ENCODE measurements at regions not wholly inside any gene's neighbourhood (a gene's known extent, or its start where the extent isn't known, plus 50 kb on each side); places are given as distances from the start of the nearest gene placed in this dataset.
"Not testable (repeated sequence)": the region's sequence is repeated elsewhere in the genome, so short reads cannot be mapped to it uniquely, and the experiment has no call there.

DNA sequence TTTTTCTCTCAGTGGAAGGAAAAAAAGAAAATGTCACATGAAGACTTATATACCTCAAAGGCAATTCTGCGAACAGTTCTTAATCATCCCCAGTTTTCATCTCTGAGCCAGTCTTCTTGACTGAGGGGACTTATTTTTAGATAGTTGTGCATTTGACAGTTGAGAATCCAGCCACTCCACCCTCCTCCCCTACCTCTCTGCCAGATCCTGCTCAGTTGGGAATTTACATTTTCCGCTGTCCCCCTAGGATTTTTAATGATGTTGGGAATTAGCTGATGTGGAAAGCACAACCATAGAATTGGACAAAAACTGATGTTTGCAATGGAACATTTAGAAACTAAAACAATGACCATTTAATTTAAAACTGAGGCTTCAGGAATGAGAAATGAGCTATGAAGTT, 194.3 kb upstream of the PIK3R1 start:
- H3K9me3 Mint-ChIP-seq (ENCODE audit: unreplicated experiment): peaks cover 4% of the 10 kb centered on the region
- no peak overlapping the region for H3K27ac Mint-ChIP-seq (ENCODE audit: unreplicated experiment)

DNA sequence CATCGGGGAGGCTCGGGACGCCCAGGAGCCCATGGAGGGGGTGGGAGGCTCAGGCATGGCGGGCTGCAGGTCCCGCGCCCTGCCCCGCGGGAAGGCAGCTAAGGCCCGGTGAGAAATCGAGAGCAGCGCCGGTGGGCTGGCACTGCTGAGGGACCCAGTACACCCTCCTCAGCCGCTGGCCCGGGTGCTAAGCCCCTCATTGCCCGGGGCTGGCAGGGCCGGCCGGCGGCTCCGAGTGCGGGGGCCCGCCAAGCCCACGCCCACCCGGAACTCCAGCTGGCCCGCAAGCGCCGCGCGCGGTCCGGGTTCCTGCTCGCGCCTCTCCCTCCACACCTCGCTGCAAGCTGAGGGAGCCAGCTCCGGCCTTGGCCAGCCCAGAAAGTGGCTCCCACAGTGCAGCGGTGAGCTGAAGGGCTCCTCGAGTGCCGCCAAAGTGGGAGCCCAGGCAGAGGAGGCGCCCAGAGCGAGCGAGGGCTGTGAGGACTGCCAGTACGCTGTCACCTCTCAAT, 195.0 kb upstream of the PIK3R1 start:
- not testable (repeated sequence) for H3K9me3 Mint-ChIP-seq (ENCODE audit: unreplicated experiment); H3K27me3 Mint-ChIP-seq (ENCODE audit: unreplicated experiment); H3K4me1 Mint-ChIP-seq (ENCODE audit: unreplicated experiment); H3K27ac Mint-ChIP-seq (ENCODE audit: unreplicated experiment); H3K36me3 Mint-ChIP-seq (ENCODE audit: unreplicated experiment); DNase-seq (ENCODE audit: extremely low spot score, unreplicated experiment); H3K4me3 Mint-ChIP-seq (ENCODE audit: unreplicated experiment)

More for the DNA sequence above, 194.3 kb upstream of the PIK3R1 start:
- H3K27me3 Mint-ChIP-seq (ENCODE audit: unreplicated experiment): no peaks in the 10 kb centered on the region
- TF ChIP-seq, protein P1, sequence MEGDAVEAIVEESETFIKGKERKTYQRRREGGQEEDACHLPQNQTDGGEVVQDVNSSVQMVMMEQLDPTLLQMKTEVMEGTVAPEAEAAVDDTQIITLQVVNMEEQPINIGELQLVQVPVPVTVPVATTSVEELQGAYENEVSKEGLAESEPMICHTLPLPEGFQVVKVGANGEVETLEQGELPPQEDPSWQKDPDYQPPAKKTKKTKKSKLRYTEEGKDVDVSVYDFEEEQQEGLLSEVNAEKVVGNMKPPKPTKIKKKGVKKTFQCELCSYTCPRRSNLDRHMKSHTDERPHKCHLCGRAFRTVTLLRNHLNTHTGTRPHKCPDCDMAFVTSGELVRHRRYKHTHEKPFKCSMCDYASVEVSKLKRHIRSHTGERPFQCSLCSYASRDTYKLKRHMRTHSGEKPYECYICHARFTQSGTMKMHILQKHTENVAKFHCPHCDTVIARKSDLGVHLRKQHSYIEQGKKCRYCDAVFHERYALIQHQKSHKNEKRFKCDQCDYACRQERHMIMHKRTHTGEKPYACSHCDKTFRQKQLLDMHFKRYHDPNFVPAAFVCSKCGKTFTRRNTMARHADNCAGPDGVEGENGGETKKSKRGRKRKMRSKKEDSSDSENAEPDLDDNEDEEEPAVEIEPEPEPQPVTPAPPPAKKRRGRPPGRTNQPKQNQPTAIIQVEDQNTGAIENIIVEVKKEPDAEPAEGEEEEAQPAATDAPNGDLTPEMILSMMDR (IDR thresholded peaks at IDR 0.05): no peak
- H3K4me3 Mint-ChIP-seq (ENCODE audit: unreplicated experiment): no peak overlapping the region
- H3K4me1 Mint-ChIP-seq (ENCODE audit: unreplicated experiment): peaks cover 10% of the 10 kb centered on the region
- no peak for DNase-seq (ENCODE audit: extremely low spot score, unreplicated experiment)
- no peaks in the 10 kb centered on the region for H3K36me3 Mint-ChIP-seq (ENCODE audit: unreplicated experiment)

DNA sequence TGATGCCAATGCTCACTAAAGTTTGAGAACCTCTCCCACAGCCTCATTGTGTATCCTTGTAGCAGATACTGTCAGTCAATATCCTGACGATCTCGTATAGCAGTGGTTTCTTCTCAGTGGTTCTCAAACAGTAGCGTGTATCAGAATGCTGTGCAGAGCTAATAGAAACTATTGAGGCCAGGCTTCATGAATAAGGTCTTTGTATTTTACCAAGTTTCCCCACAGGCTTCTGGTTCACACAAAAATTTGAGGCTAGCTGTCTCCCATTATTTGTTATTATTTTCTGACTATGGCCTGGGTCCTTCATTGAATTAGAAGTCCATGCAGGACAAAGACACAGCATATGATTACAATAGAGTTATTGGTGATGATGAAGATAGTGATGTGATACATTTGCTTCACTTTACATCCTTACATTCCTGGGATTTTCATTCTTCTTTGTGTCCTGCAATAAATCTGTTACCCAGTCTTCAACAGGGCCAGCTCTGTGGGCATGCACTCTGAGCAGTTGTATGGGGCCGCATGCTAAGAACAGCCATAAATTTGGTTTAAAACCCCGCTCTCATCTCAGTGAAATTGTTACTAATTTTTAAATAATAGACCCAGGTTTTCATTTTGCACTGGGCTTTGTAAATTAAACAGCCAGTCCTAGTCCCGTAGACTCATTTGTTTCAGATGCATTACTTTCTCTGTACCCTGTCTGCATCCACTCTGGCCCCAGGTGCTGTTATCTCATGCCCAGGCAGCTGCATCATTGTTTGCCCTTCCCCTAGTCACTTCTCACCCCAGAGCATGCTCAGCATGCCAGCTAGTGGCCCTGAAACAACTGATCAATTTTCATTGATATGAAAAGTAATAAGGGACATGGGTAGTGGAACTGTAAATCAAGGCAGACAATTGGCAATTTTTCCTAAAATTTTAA, 199.9 kb upstream of the PIK3R1 start:
- Mint-ChIP-seq H3K27ac (ENCODE audit: unreplicated experiment) (no peak overlapping the region), H3K4me3 (ENCODE audit: unreplicated experiment) (no peak overlapping the region), H3K9me3 (ENCODE audit: unreplicated experiment) (peaks cover 4% of the 10 kb centered on the region), H3K27me3 (ENCODE audit: unreplicated experiment) (no peaks in the 10 kb centered on the region), H3K36me3 (ENCODE audit: unreplicated experiment) (no peaks in the 10 kb centered on the region), H3K4me1 (ENCODE audit: unreplicated experiment) (no peaks in the 10 kb centered on the region)
- DNase-seq (ENCODE audit: extremely low spot score, unreplicated experiment): no peak
- TF ChIP-seq, protein P1 (IDR thresholded peaks at IDR 0.05): no peak

DNA sequence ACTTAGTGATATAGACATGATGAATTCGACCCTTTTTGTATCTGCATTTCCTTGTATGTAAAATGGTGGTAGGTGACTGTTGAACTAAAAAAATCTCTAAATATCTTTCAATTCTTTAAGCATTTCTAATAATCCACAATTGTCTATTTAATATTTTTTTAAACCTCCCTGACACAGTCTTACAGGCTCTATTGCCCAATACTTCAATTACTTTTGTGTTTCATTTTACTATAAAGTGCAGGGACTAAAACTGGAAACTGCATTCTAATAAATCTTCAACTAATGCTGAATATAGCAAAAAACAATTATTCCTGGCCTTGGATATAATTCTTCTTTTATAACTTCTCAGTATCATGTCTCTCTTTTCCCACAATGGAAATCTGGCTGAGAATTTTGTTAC, 202.7 kb upstream of the PIK3R1 start:
- no peak for DNase-seq (ENCODE audit: extremely low spot score, unreplicated experiment)
- H3K27ac Mint-ChIP-seq (ENCODE audit: unreplicated experiment): no peak overlapping the region
- no peaks in the 10 kb centered on the region for H3K36me3 Mint-ChIP-seq (ENCODE audit: unreplicated experiment)
- H3K27me3 Mint-ChIP-seq (ENCODE audit: unreplicated experiment): no peaks in the 10 kb centered on the region
- no peak overlapping the region for H3K4me3 Mint-ChIP-seq (ENCODE audit: unreplicated experiment)
- no peaks in the 10 kb centered on the region for H3K9me3 Mint-ChIP-seq (ENCODE audit: unreplicated experiment)
- no peaks in the 10 kb centered on the region for H3K4me1 Mint-ChIP-seq (ENCODE audit: unreplicated experiment)
- TF ChIP-seq, protein P1 (IDR thresholded peaks at IDR 0.05): no peak

DNA sequence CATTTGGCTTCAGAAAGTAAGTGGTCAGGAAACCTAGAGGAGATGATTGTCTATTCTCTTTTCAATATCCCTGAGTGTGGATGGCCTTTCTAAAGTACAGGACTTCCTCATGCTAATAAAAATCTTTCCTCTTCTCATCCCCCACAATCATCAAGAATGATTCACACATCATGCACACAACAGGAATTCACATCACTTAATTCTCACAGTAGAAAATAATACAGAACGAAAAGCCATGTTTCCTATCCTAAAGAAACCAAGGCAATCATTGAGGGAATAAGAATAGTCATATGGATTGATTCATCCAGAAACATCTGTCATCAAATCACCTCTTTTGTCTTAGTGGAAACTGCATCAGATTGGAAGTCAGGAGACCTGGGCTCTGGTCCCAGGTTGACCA, 203.1 kb upstream of the PIK3R1 start:
- H3K4me1 Mint-ChIP-seq (ENCODE audit: unreplicated experiment): no peaks in the 10 kb centered on the region
- no peaks in the 10 kb centered on the region for H3K9me3 Mint-ChIP-seq (ENCODE audit: unreplicated experiment)
- TF ChIP-seq, protein P1 (IDR thresholded peaks at IDR 0.05): no peak
- no peak overlapping the region for H3K27ac Mint-ChIP-seq (ENCODE audit: unreplicated experiment)
- DNase-seq (ENCODE audit: extremely low spot score, unreplicated experiment): no peak
- H3K36me3 Mint-ChIP-seq (ENCODE audit: unreplicated experiment): no peaks in the 10 kb centered on the region
- no peak overlapping the region for H3K4me3 Mint-ChIP-seq (ENCODE audit: unreplicated experiment)
- H3K27me3 Mint-ChIP-seq (ENCODE audit: unreplicated experiment): no peaks in the 10 kb centered on the region

Measured in osteocyte (in vitro differentiated cells).